ENCODE measurements at regions not wholly inside any gene's neighbourhood (a gene's known extent, or its start where the extent isn't known, plus 50 kb on each side); places are given as distances from the start of the nearest gene placed in this dataset.

DNA sequence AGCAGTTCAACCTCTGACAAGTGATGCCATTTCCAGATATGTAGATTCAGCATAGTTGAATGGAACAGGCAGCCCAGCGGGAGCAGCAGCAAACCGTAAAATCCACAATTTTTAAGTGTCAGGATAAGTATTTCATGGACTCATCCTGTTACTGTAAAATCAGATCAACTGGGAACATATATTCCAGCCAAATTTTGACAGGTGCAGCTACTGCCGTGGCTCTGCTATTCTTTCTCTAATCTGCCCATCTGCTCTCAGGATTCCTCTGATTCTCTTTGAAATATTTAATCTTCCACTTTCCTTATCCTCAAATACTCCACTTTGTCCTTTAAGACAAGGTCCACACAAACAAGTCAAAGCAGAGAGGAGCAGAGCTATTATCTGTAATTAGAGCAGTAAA is 245.4 kb upstream of the ASCC3 start:
- TF ChIP-seq, protein P1, sequence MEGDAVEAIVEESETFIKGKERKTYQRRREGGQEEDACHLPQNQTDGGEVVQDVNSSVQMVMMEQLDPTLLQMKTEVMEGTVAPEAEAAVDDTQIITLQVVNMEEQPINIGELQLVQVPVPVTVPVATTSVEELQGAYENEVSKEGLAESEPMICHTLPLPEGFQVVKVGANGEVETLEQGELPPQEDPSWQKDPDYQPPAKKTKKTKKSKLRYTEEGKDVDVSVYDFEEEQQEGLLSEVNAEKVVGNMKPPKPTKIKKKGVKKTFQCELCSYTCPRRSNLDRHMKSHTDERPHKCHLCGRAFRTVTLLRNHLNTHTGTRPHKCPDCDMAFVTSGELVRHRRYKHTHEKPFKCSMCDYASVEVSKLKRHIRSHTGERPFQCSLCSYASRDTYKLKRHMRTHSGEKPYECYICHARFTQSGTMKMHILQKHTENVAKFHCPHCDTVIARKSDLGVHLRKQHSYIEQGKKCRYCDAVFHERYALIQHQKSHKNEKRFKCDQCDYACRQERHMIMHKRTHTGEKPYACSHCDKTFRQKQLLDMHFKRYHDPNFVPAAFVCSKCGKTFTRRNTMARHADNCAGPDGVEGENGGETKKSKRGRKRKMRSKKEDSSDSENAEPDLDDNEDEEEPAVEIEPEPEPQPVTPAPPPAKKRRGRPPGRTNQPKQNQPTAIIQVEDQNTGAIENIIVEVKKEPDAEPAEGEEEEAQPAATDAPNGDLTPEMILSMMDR (conservative IDR thresholded peaks at IDR 0.05; ENCODE audit: low read length) = no peak
- no peak for TF ChIP-seq EZH2phosphoT487 (IDR thresholded peaks at IDR 0.05; ENCODE audit: borderline replicate concordance)

All from Loucy (cell line).